ENCODE measurements at regions not wholly inside any gene's neighbourhood (a gene's known extent, or its start where the extent isn't known, plus 50 kb on each side); places are given as distances from the start of the nearest gene placed in this dataset.
A peak's percentile ranks its signal among the peaks of the same experiment; 100 is the strongest.

- DNase-seq = no peak
Observed at GRCh38 chr17:69854225-69854780, 220.7 kb upstream of the KCNJ16 start.

DNA sequence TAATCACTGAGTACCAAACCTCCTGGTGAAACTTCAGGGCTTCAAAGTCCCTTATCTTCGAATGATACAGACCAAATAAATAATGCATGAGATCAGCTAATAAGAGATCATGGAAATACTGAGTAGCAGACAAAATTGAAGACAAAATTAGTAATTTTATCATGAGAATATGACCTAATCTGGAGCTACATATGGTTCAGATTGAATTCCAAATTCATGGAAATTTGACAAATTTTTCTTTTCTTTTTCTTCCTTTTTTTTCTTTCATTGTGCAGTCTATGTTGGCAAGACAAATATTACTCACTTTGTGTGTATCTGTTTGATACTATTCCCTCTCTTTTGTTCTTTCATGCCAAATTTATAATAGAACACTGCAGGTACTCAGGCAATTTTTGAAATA, 218.1 kb upstream of the KCNJ16 start:
- no peak for DNase-seq

DNA sequence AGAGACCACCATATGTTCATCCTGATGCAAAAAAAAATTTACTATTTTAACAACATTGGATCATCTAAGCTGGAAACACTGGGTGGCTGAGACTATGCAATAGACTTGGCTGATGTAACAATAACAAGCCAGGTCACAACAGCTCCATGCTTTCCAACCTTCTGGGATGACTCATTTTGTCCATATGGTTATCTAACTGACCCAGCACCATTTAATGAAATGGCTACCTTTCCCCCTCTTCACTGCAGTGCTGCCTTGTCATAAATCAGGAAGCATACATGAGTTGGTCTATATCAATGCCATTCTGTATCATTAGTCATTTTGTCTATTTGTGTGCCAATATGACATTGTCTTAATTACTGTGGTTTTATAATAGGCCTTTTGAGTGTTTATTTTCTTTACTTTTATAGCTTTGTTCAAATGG, 217.6 kb upstream of the KCNJ16 start:
- DNase-seq = peak; percentile 95

DNA sequence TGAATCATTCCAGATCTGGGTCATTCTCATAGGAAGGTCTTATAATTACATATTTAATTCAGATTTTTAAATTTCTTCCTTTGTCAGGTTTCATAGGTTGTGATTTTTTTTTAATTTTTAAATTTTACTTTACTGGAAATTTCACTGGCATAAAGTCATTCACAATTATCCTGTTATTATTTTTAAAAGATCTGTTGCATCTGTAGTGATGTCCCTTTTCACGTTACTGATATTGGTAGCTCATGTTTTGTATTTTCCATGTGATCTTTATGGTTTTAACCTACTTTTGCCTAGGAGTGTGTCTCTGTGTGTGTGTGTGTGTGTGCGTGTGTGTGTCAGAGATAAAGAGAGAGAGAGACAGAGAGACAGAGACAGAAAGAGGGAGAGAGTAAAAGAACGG, 216.6 kb upstream of the KCNJ16 start:
- no peak for DNase-seq

GRCh38 chr17:69860142-69860680, 214.8 kb upstream of the KCNJ16 start:
- DNase-seq = no peak

DNA sequence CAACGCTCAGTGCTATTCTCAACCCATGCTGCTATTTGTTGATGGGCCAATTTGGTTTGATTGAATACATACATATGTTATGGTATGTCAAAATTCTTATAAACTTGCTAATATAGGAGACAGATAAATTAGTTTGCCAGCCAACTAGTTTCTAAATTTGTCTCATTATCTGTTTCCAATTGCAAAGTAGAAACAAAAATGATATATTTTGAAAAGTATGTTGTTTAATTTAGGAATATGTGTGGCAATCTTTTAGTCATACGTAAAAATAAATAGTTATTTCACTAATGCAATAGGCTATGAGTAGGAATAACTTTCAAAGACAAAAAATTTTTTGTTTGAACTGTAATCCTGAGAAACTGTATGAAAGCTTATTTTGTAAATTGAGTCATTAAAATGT, 210.6 kb upstream of the KCNJ16 start:
- peak; percentile 71 for DNase-seq

- DNase-seq = no peak
Observed at GRCh38 chr17:69869667-69870066, 205.4 kb upstream of the KCNJ16 start.

GRCh38 chr17:69870091-69870530, 204.9 kb upstream of the KCNJ16 start:
- DNase-seq = peak; percentile 87

DNA sequence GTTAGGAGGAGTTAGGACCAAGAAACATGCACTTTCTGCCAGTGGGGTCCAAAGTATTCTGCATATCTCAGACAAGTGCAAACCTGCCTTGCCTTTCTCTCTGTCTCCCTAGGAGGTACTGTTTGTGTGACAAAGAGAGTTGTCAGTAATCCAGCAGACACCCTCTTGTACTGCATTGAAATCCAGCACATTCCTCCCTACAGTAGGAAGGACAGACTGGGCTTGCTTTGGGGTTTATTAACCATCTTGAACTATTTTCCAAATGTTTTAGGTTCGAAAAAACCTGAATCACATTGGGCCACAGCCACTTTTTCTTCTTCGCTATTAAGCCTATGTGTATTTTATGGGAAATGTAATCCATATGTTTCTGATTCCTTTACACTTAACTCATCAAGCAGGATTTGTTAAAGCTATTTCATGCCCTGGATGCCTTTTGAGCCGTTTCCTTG, 204.2 kb upstream of the KCNJ16 start:
- peak; percentile 90 for DNase-seq

GRCh38 chr17:69871318-69871717, 203.7 kb upstream of the KCNJ16 start:
- no peak for DNase-seq

DNA sequence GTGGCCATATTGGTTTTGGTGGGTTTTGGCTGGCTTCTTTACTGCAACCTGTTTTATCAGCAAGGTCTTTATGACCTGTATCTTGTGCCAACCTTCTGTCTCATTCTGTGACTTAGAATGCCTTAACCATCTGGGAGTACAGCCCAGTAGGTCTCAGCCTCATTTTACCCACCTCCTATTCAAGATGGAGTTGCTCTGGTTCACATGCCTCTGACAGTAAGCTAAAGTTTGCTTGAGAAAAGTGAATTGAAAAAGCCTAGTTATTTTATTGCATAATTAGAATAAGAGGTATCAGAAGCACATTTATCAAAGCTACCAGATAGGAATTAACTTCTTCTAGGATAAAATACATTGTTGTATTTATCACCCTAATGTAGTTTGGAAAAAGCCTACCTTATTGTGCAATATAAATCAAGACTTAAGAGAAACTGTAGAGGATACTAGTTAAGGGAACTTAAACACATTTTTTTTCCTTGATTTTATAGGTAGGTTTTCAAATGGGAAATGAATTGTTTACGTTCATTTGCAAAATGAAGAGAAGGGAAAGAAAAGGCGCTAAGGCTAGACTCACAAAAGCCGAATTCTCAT, 202.3 kb upstream of the KCNJ16 start:
- no peak for DNase-seq

- DNase-seq = peak; percentile 89
Observed at GRCh38 chr17:69874175-69874670, 200.8 kb upstream of the KCNJ16 start.

DNA sequence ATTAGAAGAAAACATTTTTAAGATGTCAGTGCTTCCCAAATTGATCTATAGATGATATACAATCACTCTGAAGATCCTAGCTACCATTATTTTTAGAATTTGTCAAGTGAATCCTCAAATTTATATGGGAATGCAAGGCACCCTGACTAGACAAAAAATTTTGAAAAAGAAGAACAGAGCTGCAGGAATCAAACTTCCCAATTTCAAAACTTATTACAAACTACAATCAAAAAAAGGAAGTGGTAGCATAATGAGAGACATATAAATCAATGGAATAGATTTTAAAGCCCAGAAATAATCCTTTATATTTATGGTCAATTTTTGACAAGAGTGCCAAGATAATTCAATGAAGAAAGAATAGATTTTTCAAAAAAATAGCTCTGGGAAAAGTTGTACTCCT, 198.3 kb upstream of the KCNJ16 start:
- DNase-seq = no peak

- DNase-seq = no peak
Observed at GRCh38 chr17:69878661-69879060, 196.4 kb upstream of the KCNJ16 start.

- DNase-seq = no peak
Observed at GRCh38 chr17:69879576-69879975, 195.4 kb upstream of the KCNJ16 start.

DNA sequence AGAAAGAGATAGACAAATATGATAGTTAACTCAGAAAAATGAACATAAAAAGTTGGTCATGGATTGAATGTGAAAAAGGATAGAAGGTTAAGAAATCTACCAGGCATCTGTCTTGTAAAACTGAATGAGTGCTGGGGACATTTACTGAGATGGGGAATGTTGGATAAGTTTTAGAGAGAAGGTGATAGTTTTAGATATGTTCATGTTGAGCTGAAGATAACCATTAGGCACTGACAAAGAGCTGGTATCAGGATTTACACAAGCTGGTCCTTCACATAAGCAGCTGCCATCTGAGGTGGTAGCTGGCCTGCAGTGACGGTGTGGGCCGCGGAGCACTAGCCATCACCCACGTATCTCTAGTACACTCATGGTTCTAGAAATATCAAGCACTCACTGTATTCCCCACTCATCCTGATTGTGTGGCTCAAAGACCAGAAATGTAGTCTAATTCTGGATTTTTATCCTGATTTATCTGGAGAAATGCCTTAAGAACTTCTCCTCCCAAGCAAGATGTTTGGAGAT, 194.4 kb upstream of the KCNJ16 start:
- no peak for DNase-seq

DNA sequence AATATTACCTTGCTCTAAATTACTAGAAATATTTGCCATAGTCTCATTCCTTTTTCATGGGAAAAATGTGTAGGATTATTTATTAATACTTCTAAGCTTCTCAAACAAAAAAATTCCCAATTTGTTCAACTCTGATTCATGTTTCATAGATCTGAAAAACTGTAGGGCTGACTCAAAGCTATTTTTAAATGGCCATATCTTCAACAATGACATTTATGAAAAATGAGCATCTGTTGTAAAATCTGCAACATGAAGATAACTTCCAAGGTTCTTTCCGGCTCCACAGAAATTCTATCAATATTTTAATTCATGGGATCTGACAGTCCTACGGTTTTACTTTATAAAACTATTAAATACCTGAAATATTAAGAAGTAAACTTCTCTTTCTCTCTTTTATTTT, 192.7 kb upstream of the KCNJ16 start:
- DNase-seq = no peak

GRCh38 chr17:69883120-69883519, 191.9 kb upstream of the KCNJ16 start:
- no peak for DNase-seq

GRCh38 chr17:69884356-69884755, 190.7 kb upstream of the KCNJ16 start:
- no peak for DNase-seq

GRCh38 chr17:69884846-69885245, 190.2 kb upstream of the KCNJ16 start:
- DNase-seq = no peak

- DNase-seq = no peak
Observed at GRCh38 chr17:69898601-69899000, 176.4 kb upstream of the KCNJ16 start.

- no peak for DNase-seq
Observed at GRCh38 chr17:69900101-69900500, 174.9 kb upstream of the KCNJ16 start.

GRCh38 chr17:69900829-69901228, 174.2 kb upstream of the KCNJ16 start:
- DNase-seq = no peak

- DNase-seq = no peak
Observed at GRCh38 chr17:69906306-69906705, 168.7 kb upstream of the KCNJ16 start.

Measured in HCEC 1CT (cell line).